Osteoblast (primary cell): ENCODE measurements at regions not wholly inside any gene's neighbourhood (a gene's known extent, or its start where the extent isn't known, plus 50 kb on each side); places are given as distances from the start of the nearest gene placed in this dataset.

Source experiments
- DNase-seq: peaks from one replicate; pipeline ENCODE4 v3.0.0; 2011; ENCODE audit warnings: low spot score, mixed read lengths; ENCODE audit not compliant: insufficient read length; ENCODE audit errors: missing footprints
- H2AFZ ChIP-seq: 2 replicates; pipeline ENCODE4 v1.6.0; 2011; ENCODE audit warnings: mild to moderate bottlenecking, low read length
- H3K27ac ChIP-seq: 2 replicates; pipeline ENCODE4 v1.5.1; 2011; ENCODE audit warnings: mild to moderate bottlenecking, low read depth, low read length, moderate library complexity
- H3K27me3 ChIP-seq: 2 replicates; pipeline ENCODE4 v1.6.0; 2012; ENCODE audit warnings: mild to moderate bottlenecking, control low read depth, inconsistent platforms, low read length, moderate library complexity; ENCODE audit not compliant: insufficient read depth
- H3K36me3 ChIP-seq: 2 replicates; pipeline ENCODE4 v1.5.1; 2011; ENCODE audit warnings: mild to moderate bottlenecking, low read length, control low read depth, moderate library complexity; ENCODE audit not compliant: insufficient read depth
- H3K4me1 ChIP-seq: 2 replicates; pipeline ENCODE4 v1.5.1; 2011; ENCODE audit warnings: mild to moderate bottlenecking, low read length, control low read depth, moderate library complexity; ENCODE audit not compliant: insufficient read depth
- H3K4me2 ChIP-seq: 2 replicates; pipeline ENCODE4 v1.6.0; 2011; ENCODE audit warnings: mild to moderate bottlenecking, low read length; ENCODE audit not compliant: insufficient read depth
- H3K4me3 ChIP-seq: fragments of 200-600 bp; sonication (generic); 3 replicates; pipeline ENCODE4 v1.5.1; 2012; ENCODE audit warnings: mild to moderate bottlenecking, low read length, inconsistent platforms; ENCODE audit not compliant: insufficient read depth
- H3K79me2 ChIP-seq: 2 replicates; pipeline ENCODE4 v1.6.0; 2012; ENCODE audit warnings: mild to moderate bottlenecking, low read length, control low read depth, inconsistent platforms; ENCODE audit not compliant: insufficient read depth
- H3K9me3 ChIP-seq: 2 replicates; pipeline ENCODE4 v1.5.1; 2011; ENCODE audit warnings: low read depth, low read length, control low read depth
- H4K20me1 ChIP-seq: 2 replicates; pipeline ENCODE4 v1.6.0; 2012; ENCODE audit warnings: mild to moderate bottlenecking, low read length, control low read depth; ENCODE audit not compliant: insufficient read depth
- TF ChIP-seq, protein P1 (sequence below): IDR thresholded peaks from 2 replicates; pipeline ENCODE4 v1.5.1; 2011; ENCODE audit warnings: mild to moderate bottlenecking, low read depth, low read length, moderate library complexity; ENCODE audit errors: extremely low read depth

DNA sequence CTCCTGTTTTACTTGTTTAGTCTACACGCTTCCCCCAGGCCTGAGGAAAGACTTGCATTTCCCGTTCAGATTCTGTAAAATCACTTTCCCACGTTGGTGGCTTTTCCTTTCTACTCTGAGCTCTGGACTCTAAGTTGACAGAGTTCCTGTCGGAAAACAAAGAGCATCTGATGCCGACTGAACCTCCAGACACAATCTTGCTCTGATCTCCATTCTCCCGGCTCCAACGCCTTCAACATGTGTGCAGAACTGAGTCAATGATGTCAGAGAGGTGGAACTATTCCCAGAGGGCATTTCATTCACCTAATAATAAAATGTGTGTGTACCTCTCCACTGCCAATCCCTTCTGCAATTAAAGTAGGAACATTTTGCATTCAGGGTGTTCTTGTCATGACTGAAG lies 147.7 kb downstream of the MIS18A start:
- TF ChIP-seq, protein P1, sequence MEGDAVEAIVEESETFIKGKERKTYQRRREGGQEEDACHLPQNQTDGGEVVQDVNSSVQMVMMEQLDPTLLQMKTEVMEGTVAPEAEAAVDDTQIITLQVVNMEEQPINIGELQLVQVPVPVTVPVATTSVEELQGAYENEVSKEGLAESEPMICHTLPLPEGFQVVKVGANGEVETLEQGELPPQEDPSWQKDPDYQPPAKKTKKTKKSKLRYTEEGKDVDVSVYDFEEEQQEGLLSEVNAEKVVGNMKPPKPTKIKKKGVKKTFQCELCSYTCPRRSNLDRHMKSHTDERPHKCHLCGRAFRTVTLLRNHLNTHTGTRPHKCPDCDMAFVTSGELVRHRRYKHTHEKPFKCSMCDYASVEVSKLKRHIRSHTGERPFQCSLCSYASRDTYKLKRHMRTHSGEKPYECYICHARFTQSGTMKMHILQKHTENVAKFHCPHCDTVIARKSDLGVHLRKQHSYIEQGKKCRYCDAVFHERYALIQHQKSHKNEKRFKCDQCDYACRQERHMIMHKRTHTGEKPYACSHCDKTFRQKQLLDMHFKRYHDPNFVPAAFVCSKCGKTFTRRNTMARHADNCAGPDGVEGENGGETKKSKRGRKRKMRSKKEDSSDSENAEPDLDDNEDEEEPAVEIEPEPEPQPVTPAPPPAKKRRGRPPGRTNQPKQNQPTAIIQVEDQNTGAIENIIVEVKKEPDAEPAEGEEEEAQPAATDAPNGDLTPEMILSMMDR = no peak
- Histone ChIP-seq H3K4me3 (no peak overlapping the region), H4K20me1 (no peaks in the 10 kb centered on the region), H2AFZ (no peak overlapping the region), H3K27me3 (no peaks in the 10 kb centered on the region), H3K9me3 (no peaks in the 10 kb centered on the region), H3K27ac (no peak overlapping the region), H3K4me2 (no peak overlapping the region), H3K4me1 (no peaks in the 10 kb centered on the region), H3K79me2 (no peaks in the 10 kb centered on the region), H3K36me3 (no peaks in the 10 kb centered on the region)
- DNase-seq = no peak

DNA sequence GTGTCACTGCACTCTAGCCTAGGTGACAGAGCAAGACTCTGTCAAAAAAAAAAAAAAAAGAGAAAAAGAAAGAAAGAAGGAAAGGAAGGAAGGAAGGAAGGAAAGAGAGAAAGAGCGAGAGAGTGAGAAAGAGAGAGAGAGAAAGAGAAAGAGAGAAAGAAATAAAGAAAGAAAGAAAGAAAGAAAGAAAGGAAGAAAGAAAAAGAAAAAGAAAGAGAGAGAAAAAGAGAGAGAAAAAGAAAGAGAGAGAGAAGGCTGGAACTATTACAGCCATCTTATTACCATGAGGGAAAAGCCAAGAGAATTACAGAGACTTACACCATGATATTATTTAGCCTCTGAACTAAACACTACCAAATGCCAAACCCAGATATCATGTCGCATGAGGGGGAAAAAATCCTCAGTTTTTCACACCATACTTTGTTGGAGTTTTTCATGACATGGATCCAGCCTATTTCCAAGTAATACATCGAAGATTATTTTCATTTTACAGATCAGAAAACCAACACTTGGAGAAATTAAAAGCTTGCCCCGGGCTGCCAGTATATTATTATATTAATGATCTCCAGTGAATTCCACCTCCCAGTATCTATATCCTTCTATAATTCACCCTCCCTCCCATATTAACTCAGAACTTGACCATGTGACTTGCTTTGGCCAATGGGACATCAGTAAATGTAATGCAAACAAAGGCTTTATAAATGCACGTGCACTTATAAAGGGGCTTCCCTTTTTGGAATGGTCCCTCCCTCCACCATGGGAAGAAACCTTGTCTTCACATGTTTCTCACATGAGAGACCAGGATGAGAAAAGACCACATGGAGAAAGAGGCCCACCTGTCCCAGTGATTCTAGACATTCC lies 148.6 kb downstream of the MIS18A start:
- Histone ChIP-seq H3K36me3 (no peaks in the 10 kb centered on the region), H3K4me3 (no peak overlapping the region), H3K9me3 (no peaks in the 10 kb centered on the region), H2AFZ (no peak overlapping the region), H3K4me2 (no peak overlapping the region), H4K20me1 (no peaks in the 10 kb centered on the region), H3K79me2 (no peaks in the 10 kb centered on the region), H3K4me1 (no peaks in the 10 kb centered on the region), H3K27me3 (no peaks in the 10 kb centered on the region), H3K27ac (no peak overlapping the region)
- TF ChIP-seq, protein P1 = no peak
- no peak for DNase-seq

DNA sequence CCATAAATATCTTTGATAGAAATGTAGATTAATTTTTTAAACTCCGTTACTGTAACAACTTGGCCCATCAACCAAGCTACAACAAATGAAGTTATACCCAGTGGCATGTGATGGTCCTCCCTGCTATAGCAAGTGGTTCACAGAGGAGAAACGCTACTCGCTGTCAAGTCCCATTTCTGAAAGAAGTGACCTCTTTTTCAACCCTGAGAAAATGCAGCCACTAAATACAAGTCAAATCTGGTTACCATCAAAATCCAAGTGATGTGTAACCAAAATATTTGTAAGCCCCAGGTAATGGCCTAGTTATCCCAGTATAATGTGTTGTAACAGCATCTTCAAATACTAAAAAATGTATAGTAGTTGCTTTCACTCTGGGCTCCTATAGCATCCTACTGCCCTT lies 151.8 kb downstream of the MIS18A start:
- Histone ChIP-seq H3K36me3 (no peaks in the 10 kb centered on the region), H3K4me1 (no peaks in the 10 kb centered on the region), H3K27ac (no peak overlapping the region), H2AFZ (no peak overlapping the region), H3K9me3 (no peaks in the 10 kb centered on the region), H3K4me2 (no peak overlapping the region), H3K4me3 (no peak overlapping the region), H3K79me2 (no peaks in the 10 kb centered on the region), H4K20me1 (no peaks in the 10 kb centered on the region), H3K27me3 (no peaks in the 10 kb centered on the region)
- DNase-seq = no peak
- TF ChIP-seq, protein P1 = no peak

DNA sequence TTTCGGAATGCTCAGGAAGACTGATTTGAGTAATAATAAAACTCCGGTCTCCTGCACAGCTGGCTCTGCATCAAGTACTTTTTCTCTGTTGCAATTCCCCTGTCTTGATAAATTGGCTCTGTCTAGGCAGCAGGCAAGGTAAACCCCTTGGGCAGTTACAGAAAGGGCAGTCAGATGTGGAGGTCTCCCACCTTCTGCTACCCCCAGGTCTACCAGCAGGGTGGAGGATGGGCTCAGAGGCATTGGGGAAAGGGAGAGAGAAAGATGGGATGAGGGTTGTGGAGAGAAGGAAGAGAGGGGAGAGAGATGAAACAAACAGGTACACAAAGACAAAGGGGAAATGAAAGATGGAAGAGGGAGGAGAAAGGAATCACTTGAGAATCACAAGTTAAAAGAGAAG lies 156.8 kb downstream of the MIS18A start:
- no peaks in the 10 kb centered on the region for H3K9me3 ChIP-seq
- H2AFZ ChIP-seq = no peak overlapping the region
- DNase-seq = no peak
- no peak overlapping the region for H3K27ac ChIP-seq
- H3K27me3 ChIP-seq = no peaks in the 10 kb centered on the region
- no peak overlapping the region for H3K4me2 ChIP-seq
- H3K4me1 ChIP-seq = no peaks in the 10 kb centered on the region
- H3K4me3 ChIP-seq = no peak overlapping the region
- no peaks in the 10 kb centered on the region for H3K36me3 ChIP-seq
- TF ChIP-seq, protein P1 = no peak
- H4K20me1 ChIP-seq = no peaks in the 10 kb centered on the region
- H3K79me2 ChIP-seq = no peaks in the 10 kb centered on the region
